Tibial nerve (tissue), 4 donors: ENCODE measurements at regions not wholly inside any gene's neighbourhood (a gene's known extent, or its start where the extent isn't known, plus 50 kb on each side); places are given as distances from the start of the nearest gene placed in this dataset.

ENCODE experiments used
- DNase-seq, 2 donors: peaks; one replicate each; pipeline ENCODE4 v3.0.0-alpha.2; 2019; ENCODE audit warnings: low spot score in 2 of 2
- H3K27ac ChIP-seq, 4 donors: fragments of 200-600 bp; sonication (generic) in 3 of 4; one replicate each; pipeline ENCODE4 v1.5.1; 2017 to 2019; ENCODE audit warnings: mild to moderate bottlenecking in 1 of 4
- H3K27me3 ChIP-seq, 2 donors: fragments of 200-600 bp; sonication (generic) in 1 of 2; one replicate each; pipeline versions ENCODE4 v1.5.1 to v1.6.0; 2017 to 2019
- H3K36me3 ChIP-seq, 3 donors: fragments of 200-600 bp; sonication (generic); one replicate each; pipeline ENCODE4 v1.5.1; 2018 to 2019
- H3K4me1 ChIP-seq, 4 donors: fragments of 200-600 bp; sonication (generic) in 3 of 4; one replicate each; pipeline ENCODE4 v1.5.1; 2017 to 2019
- H3K4me3 ChIP-seq, 4 donors: fragments of 200-600 bp; sonication (generic) in 3 of 4; one replicate each; pipeline ENCODE4 v1.5.1; 2017 to 2019; ENCODE audit warnings: mild to moderate bottlenecking in 1 of 4, moderate library complexity in 1 of 4
- H3K9me3 ChIP-seq, 4 donors: fragments of 200-600 bp; sonication (generic) in 3 of 4; one replicate each; pipeline ENCODE4 v1.5.1; 2017 to 2019
- CTCF ChIP-seq, 5 experiments: fragments of 200-600 bp in 3 of 5; fragments of 450-650 bp in 2 of 5; sonication (generic) in 3 of 5; IDR thresholded peaks; one replicate each; pipeline ENCODE4 v1.5.1; 2016 to 2019; ENCODE audit warnings: antibody characterized with exemption in 5 of 5, mild to moderate bottlenecking in 3 of 5, moderate library complexity in 2 of 5
- EP300 ChIP-seq, 2 donors: sonication (generic); formaldehyde crosslinking; IDR thresholded peaks; one replicate each; pipeline ENCODE4 v1.6.1; 2017; ENCODE audit warnings: antibody characterized with exemption in 2 of 2, mild to moderate bottlenecking in 1 of 2
- POLR2A ChIP-seq, 2 donors: fragments of 450-650 bp; IDR thresholded peaks; one replicate each; pipeline ENCODE4 v1.6.1; 2017; ENCODE audit warnings: antibody characterized with exemption in 2 of 2, mild to moderate bottlenecking in 2 of 2, moderate library complexity in 2 of 2
- WGBS, 2 donors: methylation state at CpG; one replicate each; pipeline ENCODE4 v1.1.5; 2018; 5-methylcytosine and 5-hydroxymethylcytosine counted together

- TF ChIP-seq EP300 (IDR thresholded peaks at IDR 0.05) (no peak), POLR2A (IDR thresholded peaks at IDR 0.05) (no peak), CTCF (IDR thresholded peaks at IDR 0.05) (no peak)
- no peaks in the 10 kb centered on the region for H3K36me3 ChIP-seq
- H3K27ac ChIP-seq = no peak overlapping the region
- no peak for DNase-seq
- no peaks in the 10 kb centered on the region for H3K4me1 ChIP-seq
- WGBS, 2 donors = 82 to 85% methylated on average over 8 of the region's 8 CpGs
- no peak overlapping the region for H3K4me3 ChIP-seq
- peaks cover 0 to 7% (median 0%) of the 10 kb centered on the region in 4 donors for H3K9me3 ChIP-seq
- no peaks in the 10 kb centered on the region for H3K27me3 ChIP-seq
Measured at GRCh38 chr7:69504733-69505420, 93.4 kb upstream of the AUTS2 start.

- H3K9me3 ChIP-seq = peaks cover 0 to 4% (median 0%) of the 10 kb centered on the region in 4 donors
- TF ChIP-seq CTCF (IDR thresholded peaks at IDR 0.05) (no peak), EP300 (IDR thresholded peaks at IDR 0.05) (no peak), POLR2A (IDR thresholded peaks at IDR 0.05) (no peak)
- no peak overlapping the region for H3K4me3 ChIP-seq
- no peaks in the 10 kb centered on the region for H3K36me3 ChIP-seq
- no peaks in the 10 kb centered on the region for H3K4me1 ChIP-seq
- DNase-seq = no peak
- no peak overlapping the region for H3K27ac ChIP-seq
- WGBS, 2 donors = 95 to 100% methylated on average over 2 of the region's 2 CpGs
- H3K27me3 ChIP-seq = no peaks in the 10 kb centered on the region
Measured at GRCh38 chr7:69508736-69509135, 89.5 kb upstream of the AUTS2 start.

DNA sequence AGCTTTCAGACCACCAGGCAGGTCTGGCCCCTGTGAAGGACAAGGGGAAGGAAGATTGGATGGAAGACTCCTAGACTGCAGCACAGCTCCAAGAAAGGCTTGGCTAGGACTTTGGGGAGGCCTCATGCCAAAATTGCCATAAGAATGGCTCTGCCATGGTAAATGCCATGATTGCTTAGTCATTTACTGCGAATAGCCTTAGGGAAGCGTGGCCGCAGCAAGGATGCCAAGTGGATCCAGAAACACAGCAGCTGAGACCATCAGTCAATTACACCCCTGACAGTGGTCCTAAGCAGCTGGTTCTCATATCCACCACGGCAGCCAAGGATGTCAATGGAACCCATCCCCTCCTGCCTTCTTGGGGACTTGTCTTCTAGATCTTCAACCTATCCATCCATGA, 88.2 kb upstream of the AUTS2 start:
- no peak for TF ChIP-seq CTCF (IDR thresholded peaks at IDR 0.05)
- TF ChIP-seq POLR2A (IDR thresholded peaks at IDR 0.05) = no peak
- TF ChIP-seq EP300 (IDR thresholded peaks at IDR 0.05) = no peak
- no peak for DNase-seq
- 88 to 92% methylated on average over 4 of the region's 4 CpGs for WGBS, 2 donors
- H3K36me3 ChIP-seq = no peaks in the 10 kb centered on the region
- H3K27ac ChIP-seq = no peak overlapping the region
- peaks cover 0 to 4% (median 0%) of the 10 kb centered on the region in 4 donors for H3K9me3 ChIP-seq
- no peaks in the 10 kb centered on the region for H3K4me1 ChIP-seq
- no peak overlapping the region for H3K4me3 ChIP-seq
- no peaks in the 10 kb centered on the region for H3K27me3 ChIP-seq

DNA sequence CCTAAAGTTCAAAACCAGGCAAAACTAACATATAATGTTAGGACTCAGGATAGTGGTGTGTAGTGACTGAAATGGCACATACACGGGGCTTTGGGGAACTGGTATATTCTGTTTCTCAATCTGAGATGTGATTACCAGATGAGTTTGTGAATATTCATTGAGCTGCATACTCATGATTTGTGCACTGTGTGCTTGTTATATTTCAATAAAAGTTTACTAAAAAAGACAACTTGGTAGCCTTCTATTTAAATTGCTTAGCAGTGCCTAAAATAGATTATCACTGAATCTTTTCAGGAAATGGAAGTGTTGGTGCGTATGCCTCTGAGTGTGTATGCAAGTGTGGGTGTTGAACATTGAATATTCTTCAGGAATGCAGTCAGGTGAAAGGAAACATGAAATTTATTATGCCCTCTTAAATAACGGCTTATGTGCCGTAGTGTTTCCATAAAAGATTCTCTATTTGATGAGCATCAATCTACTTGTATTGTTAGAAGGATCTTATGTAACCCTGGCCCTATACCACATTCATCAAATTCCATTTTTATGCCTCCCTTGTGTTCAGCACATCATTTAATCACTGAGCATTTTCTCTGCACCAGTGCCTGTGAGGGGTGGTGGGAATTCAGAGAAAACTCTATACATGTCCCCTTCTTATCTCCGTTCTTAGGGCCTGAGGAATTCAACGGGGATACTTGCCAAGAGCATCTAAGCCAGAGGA, 82.6 kb upstream of the AUTS2 start:
- DNase-seq = no peak
- 49 to 54% methylated on average over 6 of the region's 6 CpGs for WGBS, 2 donors
- H3K36me3 ChIP-seq = no peaks in the 10 kb centered on the region

DNA sequence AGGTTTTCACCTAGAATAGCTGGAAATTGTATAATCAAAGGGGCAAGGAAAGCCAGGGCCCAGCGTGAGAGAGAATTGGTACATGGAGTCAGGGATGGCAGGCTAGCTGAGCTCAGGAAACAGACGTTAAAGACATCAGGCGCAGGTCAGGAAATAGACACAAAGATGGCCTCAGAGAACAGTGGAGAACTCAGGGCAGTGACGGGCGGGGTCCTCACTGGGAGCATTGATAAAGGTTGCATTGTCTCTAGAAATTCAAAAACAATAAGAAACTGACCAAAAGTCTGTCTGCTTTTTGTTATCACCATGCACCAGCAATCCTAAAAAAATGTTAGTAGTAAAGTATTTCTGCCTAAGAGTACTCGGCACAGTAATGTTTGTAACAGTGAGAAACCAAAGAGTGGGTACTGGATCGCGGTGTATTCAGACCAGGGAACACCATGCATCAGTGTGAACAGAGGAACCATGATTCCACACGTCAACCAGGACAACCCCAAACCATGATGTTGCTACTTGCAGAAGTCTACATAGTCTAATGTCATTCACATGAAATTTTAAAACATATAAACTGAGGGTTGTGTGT, 81.9 kb upstream of the AUTS2 start:
- Histone ChIP-seq H3K9me3 (no peaks in the 10 kb centered on the region), H3K27me3 (no peaks in the 10 kb centered on the region), H3K4me3 (no peak overlapping the region), H3K36me3 (no peaks in the 10 kb centered on the region), H3K4me1 (peaks cover 0 to 4% (median 0%) of the 10 kb centered on the region in 4 donors), H3K27ac (no peak overlapping the region)
- no peak for DNase-seq
- TF ChIP-seq EP300 (IDR thresholded peaks at IDR 0.05) (no peak), POLR2A (IDR thresholded peaks at IDR 0.05) (no peak), CTCF (IDR thresholded peaks at IDR 0.05) (no peak)
- WGBS, 2 donors = 67 to 69% methylated on average over 9 of the region's 9 CpGs

More for the DNA sequence above, 82.6 kb upstream of the AUTS2 start:
- no peaks in the 10 kb centered on the region for H3K27me3 ChIP-seq
- no peaks in the 10 kb centered on the region for H3K9me3 ChIP-seq
- no peak overlapping the region for H3K27ac ChIP-seq
- TF ChIP-seq POLR2A (IDR thresholded peaks at IDR 0.05) = no peak
- peaks cover 0 to 4% (median 0%) of the 10 kb centered on the region in 4 donors for H3K4me1 ChIP-seq
- H3K4me3 ChIP-seq = no peak overlapping the region
